ENCODE measurements at regions not wholly inside any gene's neighbourhood (a gene's known extent, or its start where the extent isn't known, plus 50 kb on each side); places are given as distances from the start of the nearest gene placed in this dataset.

GRCh38 chr13:93098972-93099371 lies 127.6 kb upstream of the GPC6 start:
- TF ChIP-seq CTCF (IDR thresholded peaks at IDR 0.05; ENCODE audit: low read depth, low read length) (no peak), EZH2phosphoT487 (IDR thresholded peaks at IDR 0.05; ENCODE audit: low read depth) (no peak)
